ENCODE measurements at regions not wholly inside any gene's neighbourhood (a gene's known extent, or its start where the extent isn't known, plus 50 kb on each side); places are given as distances from the start of the nearest gene placed in this dataset.
A peak's percentile ranks its signal among the peaks of the same experiment; 100 is the strongest.

DNA sequence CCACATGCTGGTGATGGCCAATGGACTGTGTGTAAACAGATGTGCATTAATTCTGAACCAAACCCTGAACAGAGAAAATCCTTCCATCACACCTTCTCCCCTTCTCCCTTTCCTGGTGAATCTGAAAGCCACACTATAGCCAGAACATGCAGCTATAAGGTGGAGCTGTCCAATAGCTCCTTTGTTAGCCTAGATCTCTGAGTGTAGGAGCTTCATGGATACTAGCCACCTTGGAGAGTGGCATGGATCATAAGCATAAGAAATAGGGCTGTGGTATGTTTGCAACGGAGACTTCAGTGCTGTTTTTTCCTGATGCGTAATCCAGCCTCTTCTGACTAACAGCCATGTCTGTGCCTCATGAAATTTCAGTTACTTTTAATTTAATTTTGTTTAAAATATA, 364.5 kb downstream of the BTG1 start:
- no peaks in the 10 kb centered on the region for H3K27me3 ChIP-seq (replicated peaks; ENCODE audit: control insufficient read depth, insufficient read depth, low read length, poor library complexity, severe bottlenecking)
- H3K9me3 ChIP-seq (ENCODE audit: control insufficient read depth, low read length), result no peaks in the 10 kb centered on the region
- H3K36me3 ChIP-seq (ENCODE audit: control insufficient read depth, insufficient read depth, low read length), result no peaks in the 10 kb centered on the region
- no peak overlapping the region for H3K27ac ChIP-seq (ENCODE audit: insufficient read depth, low read length, poor library complexity, severe bottlenecking)
- H3K4me3 ChIP-seq (ENCODE audit: insufficient read depth, low read depth, low read length, poor library complexity, severe bottlenecking), result no peak overlapping the region
- no peak for DNase-seq
- peaks cover 19% of the 10 kb centered on the region for H3K4me1 ChIP-seq (ENCODE audit: control insufficient read depth, insufficient read depth, low read length, poor library complexity, severe bottlenecking)

DNA sequence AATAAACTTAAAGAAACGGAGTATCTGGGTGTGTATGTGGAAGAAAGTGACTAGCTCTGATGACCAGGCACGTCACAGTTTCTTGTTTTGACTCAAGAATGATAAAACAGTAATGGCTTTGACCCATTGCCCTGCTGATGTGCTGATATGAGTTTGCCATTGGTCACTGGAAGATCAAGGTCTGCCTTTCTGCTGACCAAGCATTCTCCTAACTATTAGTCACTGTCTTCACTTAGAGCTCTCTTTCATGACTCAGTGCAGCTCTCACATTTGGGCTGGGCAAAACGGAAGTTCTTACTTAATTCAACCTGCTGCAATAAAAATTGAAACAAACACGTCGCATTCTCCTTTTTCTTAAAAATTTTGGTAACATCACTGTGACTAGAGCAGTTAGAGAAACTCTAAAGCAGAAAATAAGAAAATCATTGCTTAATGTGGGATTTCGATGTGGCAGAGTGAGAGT, 366.7 kb downstream of the BTG1 start:
- H3K9me3 ChIP-seq (ENCODE audit: control insufficient read depth, low read length), result no peaks in the 10 kb centered on the region
- DNase-seq, result peak; percentile 3 to 19 (median 15)
- H3K4me3 ChIP-seq (ENCODE audit: insufficient read depth, low read depth, low read length, poor library complexity, severe bottlenecking), result peak overlapping the region; percentile 23
- H3K4me1 ChIP-seq (ENCODE audit: control insufficient read depth, insufficient read depth, low read length, poor library complexity, severe bottlenecking), result peaks cover 19% of the 10 kb centered on the region
- H3K27ac ChIP-seq (ENCODE audit: insufficient read depth, low read length, poor library complexity, severe bottlenecking), result peak overlapping the region; percentile 56
- no peaks in the 10 kb centered on the region for H3K36me3 ChIP-seq (ENCODE audit: control insufficient read depth, insufficient read depth, low read length)
- no peaks in the 10 kb centered on the region for H3K27me3 ChIP-seq (replicated peaks; ENCODE audit: control insufficient read depth, insufficient read depth, low read length, poor library complexity, severe bottlenecking)

DNA sequence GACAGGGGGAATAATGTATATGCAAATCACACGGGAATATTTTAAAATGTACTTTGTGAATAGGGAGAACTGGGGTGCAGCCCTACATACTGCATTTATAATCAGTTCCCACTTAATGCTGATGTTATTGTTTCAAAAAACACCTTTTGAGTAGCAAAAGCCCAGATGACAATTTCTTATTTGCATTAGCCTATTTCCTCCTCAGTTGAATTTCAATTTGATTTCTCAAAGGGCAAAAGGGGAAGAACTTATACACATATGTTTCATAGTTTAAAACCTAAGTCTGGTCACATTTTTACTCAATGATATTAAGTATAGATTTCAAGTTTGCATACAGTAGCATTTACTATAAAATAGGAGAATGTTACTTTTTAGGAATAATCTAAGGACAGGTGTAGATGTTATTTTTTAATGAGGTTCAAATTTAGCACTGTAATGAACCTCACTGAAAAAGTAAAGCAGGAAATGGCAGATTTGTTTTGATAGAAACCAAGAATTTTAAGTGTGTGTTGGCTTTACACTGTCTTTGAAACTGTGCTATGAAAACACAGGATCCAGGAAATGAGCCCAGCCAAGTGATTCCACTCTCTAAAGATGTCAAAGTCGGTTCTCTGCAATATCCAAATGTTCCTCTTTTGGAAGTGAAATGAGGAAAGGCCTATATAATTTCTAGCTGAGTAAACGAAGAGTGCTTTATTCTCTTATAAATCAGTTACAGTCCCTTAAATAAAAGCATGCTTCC, 367.4 kb downstream of the BTG1 start:
- no peaks in the 10 kb centered on the region for H3K27me3 ChIP-seq (replicated peaks; ENCODE audit: control insufficient read depth, insufficient read depth, low read length, poor library complexity, severe bottlenecking)
- no peaks in the 10 kb centered on the region for H3K36me3 ChIP-seq (ENCODE audit: control insufficient read depth, insufficient read depth, low read length)
- peak overlapping the region; percentile 23 for H3K4me3 ChIP-seq (ENCODE audit: insufficient read depth, low read depth, low read length, poor library complexity, severe bottlenecking)
- peak overlapping the region; percentile 56 for H3K27ac ChIP-seq (ENCODE audit: insufficient read depth, low read length, poor library complexity, severe bottlenecking)
- peaks cover 19% of the 10 kb centered on the region for H3K4me1 ChIP-seq (ENCODE audit: control insufficient read depth, insufficient read depth, low read length, poor library complexity, severe bottlenecking)
- H3K9me3 ChIP-seq (ENCODE audit: control insufficient read depth, low read length), result no peaks in the 10 kb centered on the region
- no peak for DNase-seq

GRCh38 chr12:91777268-91777992, 368.2 kb downstream of the BTG1 start:
- DNase-seq, result no peak

DNA sequence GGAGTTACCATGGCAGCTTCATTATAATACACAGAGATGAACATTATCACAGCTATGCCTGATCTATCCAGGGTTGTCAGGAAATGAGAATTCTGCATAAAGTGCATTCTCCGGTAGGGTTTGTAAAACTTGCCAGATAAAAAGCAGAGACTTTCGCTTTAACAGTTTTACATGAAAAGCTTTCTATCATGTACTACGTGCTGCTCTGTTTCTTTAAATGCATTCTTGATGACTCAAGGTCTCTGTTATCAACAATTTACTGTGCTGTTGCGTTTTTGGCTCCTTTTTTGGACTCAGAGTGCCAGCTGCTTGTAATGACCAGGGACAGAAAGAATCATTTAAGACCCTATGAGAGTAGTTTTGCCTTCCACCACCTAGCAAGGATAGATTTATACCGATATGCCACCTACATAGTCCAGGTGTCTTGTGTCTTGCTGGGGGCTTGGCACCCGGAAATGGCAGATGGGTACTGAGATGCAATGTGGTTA, 371.2 kb downstream of the BTG1 start:
- Histone ChIP-seq H3K4me1 (ENCODE audit: control insufficient read depth, insufficient read depth, low read length, poor library complexity, severe bottlenecking) (peaks cover 16% of the 10 kb centered on the region), H3K4me3 (ENCODE audit: insufficient read depth, low read depth, low read length, poor library complexity, severe bottlenecking) (no peak overlapping the region), H3K36me3 (ENCODE audit: control insufficient read depth, insufficient read depth, low read length) (no peaks in the 10 kb centered on the region), H3K27ac (ENCODE audit: insufficient read depth, low read length, poor library complexity, severe bottlenecking) (no peak overlapping the region), H3K9me3 (ENCODE audit: control insufficient read depth, low read length) (no peaks in the 10 kb centered on the region), H3K27me3 (replicated peaks; ENCODE audit: control insufficient read depth, insufficient read depth, low read length, poor library complexity, severe bottlenecking) (no peaks in the 10 kb centered on the region)
- DNase-seq, result no peak

More at GRCh38 chr12:91777268-91777992, 368.2 kb downstream of the BTG1 start:
- Histone ChIP-seq H3K4me3 (ENCODE audit: insufficient read depth, low read depth, low read length, poor library complexity, severe bottlenecking) (no peak overlapping the region), H3K9me3 (ENCODE audit: control insufficient read depth, low read length) (no peaks in the 10 kb centered on the region), H3K27ac (ENCODE audit: insufficient read depth, low read length, poor library complexity, severe bottlenecking) (no peak overlapping the region), H3K4me1 (ENCODE audit: control insufficient read depth, insufficient read depth, low read length, poor library complexity, severe bottlenecking) (peaks cover 19% of the 10 kb centered on the region), H3K36me3 (ENCODE audit: control insufficient read depth, insufficient read depth, low read length) (no peaks in the 10 kb centered on the region), H3K27me3 (replicated peaks; ENCODE audit: control insufficient read depth, insufficient read depth, low read length, poor library complexity, severe bottlenecking) (no peaks in the 10 kb centered on the region)

GRCh38 chr12:91773749-91774429, 371.8 kb downstream of the BTG1 start:
- DNase-seq, result no peak
- H3K27ac ChIP-seq (ENCODE audit: insufficient read depth, low read length, poor library complexity, severe bottlenecking), result no peak overlapping the region
- no peaks in the 10 kb centered on the region for H3K27me3 ChIP-seq (replicated peaks; ENCODE audit: control insufficient read depth, insufficient read depth, low read length, poor library complexity, severe bottlenecking)

GRCh38 chr12:91772411-91772810, 373.2 kb downstream of the BTG1 start:
- Histone ChIP-seq H3K4me1 (ENCODE audit: control insufficient read depth, insufficient read depth, low read length, poor library complexity, severe bottlenecking) (no peaks in the 10 kb centered on the region), H3K27ac (ENCODE audit: insufficient read depth, low read length, poor library complexity, severe bottlenecking) (no peak overlapping the region), H3K9me3 (ENCODE audit: control insufficient read depth, low read length) (no peaks in the 10 kb centered on the region), H3K4me3 (ENCODE audit: insufficient read depth, low read depth, low read length, poor library complexity, severe bottlenecking) (no peak overlapping the region), H3K36me3 (ENCODE audit: control insufficient read depth, insufficient read depth, low read length) (no peaks in the 10 kb centered on the region), H3K27me3 (replicated peaks; ENCODE audit: control insufficient read depth, insufficient read depth, low read length, poor library complexity, severe bottlenecking) (no peaks in the 10 kb centered on the region)
- DNase-seq, result no peak

More at GRCh38 chr12:91773749-91774429, 371.8 kb downstream of the BTG1 start:
- H3K4me1 ChIP-seq (ENCODE audit: control insufficient read depth, insufficient read depth, low read length, poor library complexity, severe bottlenecking), result peaks cover 10% of the 10 kb centered on the region
- no peaks in the 10 kb centered on the region for H3K36me3 ChIP-seq (ENCODE audit: control insufficient read depth, insufficient read depth, low read length)
- no peaks in the 10 kb centered on the region for H3K9me3 ChIP-seq (ENCODE audit: control insufficient read depth, low read length)
- H3K4me3 ChIP-seq (ENCODE audit: insufficient read depth, low read depth, low read length, poor library complexity, severe bottlenecking), result no peak overlapping the region

DNA sequence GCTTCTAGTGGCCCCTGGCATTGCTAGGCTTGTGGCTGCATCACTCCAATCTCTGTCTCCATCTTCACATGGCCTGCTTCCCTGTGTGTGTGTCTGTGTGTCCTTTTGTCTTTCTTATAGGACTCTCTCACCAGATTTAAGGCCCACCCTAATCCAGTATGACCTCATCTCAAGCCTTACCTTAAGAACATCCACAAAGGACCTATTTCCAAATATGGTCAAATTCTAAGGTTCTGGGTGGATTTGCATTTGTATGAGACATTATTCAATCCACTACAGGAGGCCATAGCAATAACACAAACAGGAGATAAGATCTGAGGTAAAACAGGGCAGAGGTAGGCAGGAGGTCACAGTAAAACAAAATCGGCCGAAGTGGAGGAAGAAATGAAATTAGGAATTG, 375.9 kb downstream of the BTG1 start:
- Histone ChIP-seq H3K9me3 (ENCODE audit: control insufficient read depth, low read length) (no peaks in the 10 kb centered on the region), H3K27ac (ENCODE audit: insufficient read depth, low read length, poor library complexity, severe bottlenecking) (no peak overlapping the region), H3K27me3 (replicated peaks; ENCODE audit: control insufficient read depth, insufficient read depth, low read length, poor library complexity, severe bottlenecking) (no peaks in the 10 kb centered on the region), H3K36me3 (ENCODE audit: control insufficient read depth, insufficient read depth, low read length) (no peaks in the 10 kb centered on the region), H3K4me1 (ENCODE audit: control insufficient read depth, insufficient read depth, low read length, poor library complexity, severe bottlenecking) (no peaks in the 10 kb centered on the region), H3K4me3 (ENCODE audit: insufficient read depth, low read depth, low read length, poor library complexity, severe bottlenecking) (no peak overlapping the region)
- no peak for DNase-seq

DNA sequence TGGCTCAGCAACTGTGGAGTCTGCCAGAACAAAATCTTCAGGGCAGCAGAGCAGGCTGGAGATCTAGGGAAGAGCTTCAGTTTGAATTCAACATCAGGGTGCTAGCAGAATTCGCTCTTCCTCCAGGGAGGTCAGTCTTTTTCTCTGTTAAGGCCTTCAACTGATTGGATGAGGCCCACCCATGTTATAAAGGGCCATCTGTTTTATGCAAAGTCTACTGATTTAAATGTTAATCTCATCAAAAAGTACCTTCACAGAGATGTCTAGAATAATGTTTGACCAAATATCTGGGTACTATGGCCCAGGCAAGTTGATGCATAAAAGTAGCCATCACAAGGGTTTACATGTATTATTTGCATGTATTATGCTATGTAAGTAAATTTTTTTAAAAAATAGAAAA, 378.4 kb downstream of the BTG1 start:
- Histone ChIP-seq H3K36me3 (ENCODE audit: control insufficient read depth, insufficient read depth, low read length) (no peaks in the 10 kb centered on the region), H3K4me1 (ENCODE audit: control insufficient read depth, insufficient read depth, low read length, poor library complexity, severe bottlenecking) (no peaks in the 10 kb centered on the region)

More for the DNA sequence above, 378.4 kb downstream of the BTG1 start:
- H3K4me3 ChIP-seq (ENCODE audit: insufficient read depth, low read depth, low read length, poor library complexity, severe bottlenecking), result no peak overlapping the region
- no peaks in the 10 kb centered on the region for H3K27me3 ChIP-seq (replicated peaks; ENCODE audit: control insufficient read depth, insufficient read depth, low read length, poor library complexity, severe bottlenecking)
- H3K9me3 ChIP-seq (ENCODE audit: control insufficient read depth, low read length), result no peaks in the 10 kb centered on the region
- DNase-seq, result no peak
- no peak overlapping the region for H3K27ac ChIP-seq (ENCODE audit: insufficient read depth, low read length, poor library complexity, severe bottlenecking)
